GOT3 (cell line): ENCODE measurements at regions not wholly inside any gene's neighbourhood (a gene's known extent, or its start where the extent isn't known, plus 50 kb on each side); places are given as distances from the start of the nearest gene placed in this dataset.
"Not testable (repeated sequence)": the region's sequence is repeated elsewhere in the genome, so short reads cannot be mapped to it uniquely, and the experiment has no call there.

ENCODE experiments used
- DNase-seq: peaks from one replicate; lab custom pipeline; 2025; ENCODE audit warnings: mixed read lengths; lab: John Stamatoyannopoulos, UW

- DNase-seq, result no peak
Observed at GRCh38 chr5:6108981-6109825, 269.1 kb downstream of the MED10 start.

GRCh38 chr5:6108540-6108848, 269.9 kb downstream of the MED10 start:
- no peak for DNase-seq

- no peak for DNase-seq
Observed at GRCh38 chr5:6107675-6108539, 270.4 kb downstream of the MED10 start.

GRCh38 chr5:6106756-6107155, 271.6 kb downstream of the MED10 start:
- DNase-seq, result no peak

GRCh38 chr5:6105320-6105719, 273.0 kb downstream of the MED10 start:
- DNase-seq, result no peak

GRCh38 chr5:6096101-6096500, 282.2 kb downstream of the MED10 start:
- DNase-seq, result no peak

- DNase-seq, result not testable (repeated sequence)
Observed at GRCh38 chr5:6094180-6094579, 284.2 kb downstream of the MED10 start.

- DNase-seq, result no peak
Observed at GRCh38 chr5:6090838-6091237, 287.5 kb downstream of the MED10 start.

- DNase-seq, result no peak
Observed at GRCh38 chr5:6090079-6090654, 288.2 kb downstream of the MED10 start.

- no peak for DNase-seq
Observed at GRCh38 chr5:6088706-6089105, 289.6 kb downstream of the MED10 start.

GRCh38 chr5:6087576-6087975, 290.8 kb downstream of the MED10 start:
- no peak for DNase-seq

GRCh38 chr5:6086871-6087270, 291.5 kb downstream of the MED10 start:
- DNase-seq, result no peak

- DNase-seq, result no peak
Observed at GRCh38 chr5:6085341-6085860, 292.9 kb downstream of the MED10 start.

- no peak for DNase-seq
Observed at GRCh38 chr5:6084836-6085235, 293.5 kb downstream of the MED10 start.

- DNase-seq, result no peak
Observed at GRCh38 chr5:6084376-6084775, 294.0 kb downstream of the MED10 start.

GRCh38 chr5:6083311-6083978, 294.9 kb downstream of the MED10 start:
- no peak for DNase-seq

GRCh38 chr5:6082685-6083084, 295.7 kb downstream of the MED10 start:
- DNase-seq, result no peak

- DNase-seq, result no peak
Observed at GRCh38 chr5:6081727-6082210, 296.6 kb downstream of the MED10 start.

- DNase-seq, result no peak
Observed at GRCh38 chr5:6080930-6081726, 297.2 kb downstream of the MED10 start.

GRCh38 chr5:6080436-6080835, 297.9 kb downstream of the MED10 start:
- no peak for DNase-seq

- DNase-seq, result no peak
Observed at GRCh38 chr5:6078881-6079280, 299.5 kb downstream of the MED10 start.
